SU-DHL-6 (cell line): ENCODE measurements at regions not wholly inside any gene's neighbourhood (a gene's known extent, or its start where the extent isn't known, plus 50 kb on each side); places are given as distances from the start of the nearest gene placed in this dataset.

Source experiments
- H2AFZ ChIP-seq: fragments of 200-600 bp; sonication (generic); 2 replicates; pipeline ENCODE4 v1.6.1; 2014; ENCODE audit warnings: low read depth, mild to moderate bottlenecking, moderate library complexity, mixed read lengths, antibody characterized with exemption, low read length; ENCODE audit not compliant: severe bottlenecking
- H3F3A ChIP-seq: fragments of 200-600 bp; shearing (Covaris generic); 2 replicates; pipeline ENCODE4 v1.6.0; 2016; ENCODE audit warnings: antibody characterized with exemption, mild to moderate bottlenecking; ENCODE audit not compliant: insufficient read depth
- H3K27ac ChIP-seq: fragments of 200-600 bp; sonication (generic); 2 replicates; pipeline ENCODE4 v1.5.1; 2016; ENCODE audit warnings: low read depth, mild to moderate bottlenecking, low read length, moderate library complexity, mixed read lengths
- H3K27me3 ChIP-seq: fragments of 200-600 bp; sonication (generic), shearing (Covaris generic); 2 replicates; pipeline ENCODE4 v1.6.0; 2014; ENCODE audit warnings: mild to moderate bottlenecking, low read length
- H3K36me3 ChIP-seq: fragments of 200-600 bp; sonication (generic); 2 replicates; pipeline ENCODE4 v1.6.1; 2014; ENCODE audit warnings: mild to moderate bottlenecking, low read length, mixed read lengths
- H3K4me2 ChIP-seq: fragments of 300-600, 200-600 bp; shearing (Covaris generic), sonication (generic); 2 replicates; pipeline ENCODE4 v1.6.0; 2014; ENCODE audit warnings: low read length, low read depth, mild to moderate bottlenecking; ENCODE audit not compliant: poor library complexity, severe bottlenecking
- H3K4me3 ChIP-seq: fragments of 200-600 bp; sonication (generic); 2 replicates; pipeline ENCODE4 v1.5.1; 2014; ENCODE audit warnings: antibody characterized with exemption, low read length, mild to moderate bottlenecking, mixed read lengths; ENCODE audit not compliant: insufficient read depth, poor library complexity, severe bottlenecking
- H3K79me2 ChIP-seq: fragments of 200-600 bp; sonication (generic); 2 replicates; pipeline ENCODE4 v1.6.1; 2014; ENCODE audit warnings: mild to moderate bottlenecking, low read length, moderate library complexity; ENCODE audit not compliant: insufficient read depth
- H3K9ac ChIP-seq: fragments of 200-600 bp; sonication (generic); 2 replicates; pipeline ENCODE4 v1.7.0; 2014; ENCODE audit warnings: mild to moderate bottlenecking, low read length
- H3K9me2 ChIP-seq: fragments of 200-600 bp; sonication (generic); replicated peaks from 2 replicates; pipeline ENCODE4 v1.6.1; 2014; ENCODE audit warnings: low read length; ENCODE audit not compliant: insufficient read depth
- H3K9me3 ChIP-seq: fragments of 200-600 bp; sonication (generic); 2 replicates; pipeline ENCODE4 v1.6.1; 2014; ENCODE audit warnings: low read length, mixed read lengths; ENCODE audit not compliant: insufficient read depth
- H4K20me1 ChIP-seq: fragments of 200-600 bp; sonication (generic); 2 replicates; pipeline ENCODE4 v1.6.1; 2014; ENCODE audit warnings: low read depth, mild to moderate bottlenecking, antibody characterized with exemption, low read length, moderate library complexity, mixed read lengths
- EZH2phosphoT487 ChIP-seq: fragments of 200-600 bp; sonication (generic), shearing (Covaris generic); conservative IDR thresholded peaks from 2 replicates; pipeline ENCODE4 v1.6.1; 2018; ENCODE audit warnings: mild to moderate bottlenecking, antibody characterized with exemption, low read length, moderate library complexity, mixed read lengths
- TF ChIP-seq, protein P1 (sequence below): fragments of 200-600 bp; sonication (generic); IDR thresholded peaks from one replicate; pipeline ENCODE4 v1.5.1; 2017; ENCODE audit warnings: antibody characterized with exemption, mild to moderate bottlenecking, low read length, moderate library complexity; ENCODE audit not compliant: insufficient read depth, poor library complexity, severe bottlenecking

DNA sequence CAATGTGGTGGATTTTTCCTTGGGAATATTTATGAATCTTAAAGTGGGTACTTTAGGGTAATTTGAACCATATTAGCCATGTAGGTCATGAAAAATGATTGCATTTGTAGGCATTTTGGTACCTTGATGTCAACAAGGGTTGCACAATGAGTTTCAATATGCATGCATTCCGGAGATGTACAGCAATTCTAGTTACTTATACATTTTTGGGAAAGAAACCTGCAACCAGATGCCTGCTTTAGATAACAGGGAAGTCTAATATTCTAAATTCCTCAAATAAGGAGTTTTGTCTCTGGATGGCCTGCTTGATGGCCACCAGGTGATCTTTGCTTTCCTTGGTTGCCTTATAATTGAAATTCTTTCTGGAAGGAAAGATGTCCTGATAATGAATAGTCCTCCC lies 240.5 kb upstream of the SETMAR start:
- Histone ChIP-seq H3K9ac (no peak overlapping the region), H3F3A (no peaks in the 10 kb centered on the region), H3K4me3 (no peak overlapping the region), H3K4me2 (no peak overlapping the region), H3K36me3 (no peaks in the 10 kb centered on the region), H4K20me1 (no peaks in the 10 kb centered on the region), H3K9me2 (no peaks in the 10 kb centered on the region), H3K27ac (no peak overlapping the region), H3K79me2 (no peaks in the 10 kb centered on the region), H2AFZ (no peak overlapping the region), H3K27me3 (no peaks in the 10 kb centered on the region), H3K9me3 (no peaks in the 10 kb centered on the region)
- no peak for TF ChIP-seq EZH2phosphoT487
- TF ChIP-seq, protein P1, sequence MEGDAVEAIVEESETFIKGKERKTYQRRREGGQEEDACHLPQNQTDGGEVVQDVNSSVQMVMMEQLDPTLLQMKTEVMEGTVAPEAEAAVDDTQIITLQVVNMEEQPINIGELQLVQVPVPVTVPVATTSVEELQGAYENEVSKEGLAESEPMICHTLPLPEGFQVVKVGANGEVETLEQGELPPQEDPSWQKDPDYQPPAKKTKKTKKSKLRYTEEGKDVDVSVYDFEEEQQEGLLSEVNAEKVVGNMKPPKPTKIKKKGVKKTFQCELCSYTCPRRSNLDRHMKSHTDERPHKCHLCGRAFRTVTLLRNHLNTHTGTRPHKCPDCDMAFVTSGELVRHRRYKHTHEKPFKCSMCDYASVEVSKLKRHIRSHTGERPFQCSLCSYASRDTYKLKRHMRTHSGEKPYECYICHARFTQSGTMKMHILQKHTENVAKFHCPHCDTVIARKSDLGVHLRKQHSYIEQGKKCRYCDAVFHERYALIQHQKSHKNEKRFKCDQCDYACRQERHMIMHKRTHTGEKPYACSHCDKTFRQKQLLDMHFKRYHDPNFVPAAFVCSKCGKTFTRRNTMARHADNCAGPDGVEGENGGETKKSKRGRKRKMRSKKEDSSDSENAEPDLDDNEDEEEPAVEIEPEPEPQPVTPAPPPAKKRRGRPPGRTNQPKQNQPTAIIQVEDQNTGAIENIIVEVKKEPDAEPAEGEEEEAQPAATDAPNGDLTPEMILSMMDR: no peak

GRCh38 chr3:4063916-4064574 lies 239.1 kb upstream of the SETMAR start:
- H4K20me1 ChIP-seq: no peaks in the 10 kb centered on the region
- no peak overlapping the region for H3K4me2 ChIP-seq
- no peak for TF ChIP-seq EZH2phosphoT487
- TF ChIP-seq, protein P1: no peak
- no peak overlapping the region for H3K27ac ChIP-seq
- H3F3A ChIP-seq: no peaks in the 10 kb centered on the region
- no peaks in the 10 kb centered on the region for H3K79me2 ChIP-seq
- H2AFZ ChIP-seq: no peak overlapping the region
- no peaks in the 10 kb centered on the region for H3K9me3 ChIP-seq
- H3K27me3 ChIP-seq: no peaks in the 10 kb centered on the region
- H3K4me3 ChIP-seq: no peak overlapping the region
- H3K36me3 ChIP-seq: no peaks in the 10 kb centered on the region
- H3K9me2 ChIP-seq: no peaks in the 10 kb centered on the region
- H3K9ac ChIP-seq: no peak overlapping the region

GRCh38 chr3:4065085-4065484 lies 238.1 kb upstream of the SETMAR start:
- Histone ChIP-seq H3K27ac (no peak overlapping the region), H3K36me3 (no peaks in the 10 kb centered on the region), H3K9me3 (no peaks in the 10 kb centered on the region), H3K9me2 (no peaks in the 10 kb centered on the region), H3F3A (no peaks in the 10 kb centered on the region), H3K4me3 (no peak overlapping the region), H4K20me1 (no peaks in the 10 kb centered on the region), H3K9ac (no peak overlapping the region), H3K27me3 (no peaks in the 10 kb centered on the region), H3K4me2 (no peak overlapping the region), H2AFZ (no peak overlapping the region), H3K79me2 (no peaks in the 10 kb centered on the region)
- TF ChIP-seq EZH2phosphoT487: no peak
- TF ChIP-seq, protein P1: no peak
